Endodermal cell (in vitro differentiated cells): ENCODE measurements at regions not wholly inside any gene's neighbourhood (a gene's known extent, or its start where the extent isn't known, plus 50 kb on each side); places are given as distances from the start of the nearest gene placed in this dataset.

ENCODE experiments used
- DNase-seq: peaks from one replicate; pipeline ENCODE4 v3.0.0-alpha.2; 2017
- H3K27ac ChIP-seq: 2 replicates; pipeline ENCODE4 v1.5.1; 2013; ENCODE audit warnings: mild to moderate bottlenecking, low read depth, low read length, moderate library complexity
- H3K27me3 ChIP-seq: 2 replicates; pipeline ENCODE4 v1.6.1; 2013; ENCODE audit warnings: mild to moderate bottlenecking, low read length, moderate library complexity; ENCODE audit not compliant: insufficient read depth, control insufficient read depth, poor library complexity, severe bottlenecking
- H3K36me3 ChIP-seq: 2 replicates; pipeline ENCODE4 v1.7.0; 2013; ENCODE audit warnings: mild to moderate bottlenecking, low read length, moderate library complexity; ENCODE audit not compliant: control insufficient read depth, insufficient read depth
- H3K4me1 ChIP-seq: one replicate; pipeline ENCODE4 v1.7.0; 2013; ENCODE audit warnings: low read length; ENCODE audit not compliant: control insufficient read depth, insufficient read depth
- H3K4me3 ChIP-seq: 2 replicates; pipeline ENCODE4 v1.5.1; 2013; ENCODE audit warnings: mild to moderate bottlenecking, low read length, moderate library complexity
- H3K9ac ChIP-seq: 2 replicates; pipeline ENCODE4 v1.6.1; 2013; ENCODE audit warnings: mild to moderate bottlenecking, low read length, moderate library complexity; ENCODE audit not compliant: poor library complexity, severe bottlenecking; ENCODE audit errors: extremely low read depth
- H3K9me3 ChIP-seq: 2 replicates; pipeline ENCODE4 v1.6.1; 2013; ENCODE audit warnings: mild to moderate bottlenecking, low read length, moderate library complexity; ENCODE audit not compliant: control insufficient read depth
- H3K27ac Mint-ChIP-seq: 2 replicates; pipeline ENCODE4 v1.8.0; 2020; ENCODE audit warnings: mixed read lengths
- H3K27me3 Mint-ChIP-seq: 2 replicates; pipeline ENCODE4 v1.8.0; 2021; ENCODE audit warnings: mild to moderate bottlenecking, mixed read lengths; ENCODE audit not compliant: insufficient read depth
- H3K36me3 Mint-ChIP-seq: 2 replicates; pipeline ENCODE4 v1.8.0; 2020; ENCODE audit warnings: low read depth, mixed read lengths
- H3K4me1 Mint-ChIP-seq: 2 replicates; pipeline ENCODE4 v1.8.0; 2020; ENCODE audit warnings: mixed read lengths
- H3K4me3 Mint-ChIP-seq: 2 replicates; pipeline ENCODE4 v1.8.0; 2020; ENCODE audit warnings: mild to moderate bottlenecking, moderate library complexity, mixed read lengths
- H3K9me3 Mint-ChIP-seq: 2 replicates; pipeline ENCODE4 v1.8.0; 2020; ENCODE audit warnings: mild to moderate bottlenecking, mixed read lengths
- WGBS, 2 experiments: methylation state at CpG; one replicate each; pipeline versions ENCODE4 v1.1.5 to v1.1.7; 2013; ENCODE audit warnings: missing lambda C conversion rate in 2 of 2, mixed read lengths in 1 of 2; ENCODE audit not compliant: insufficient coverage in 1 of 2, insufficient read length in 1 of 2; 5-methylcytosine and 5-hydroxymethylcytosine counted together
- TF ChIP-seq, protein P1 (sequence below): fragments of 200-600 bp; sonication (generic); conservative IDR thresholded peaks from 2 replicates; pipeline ENCODE4 v1.5.0; 2021; ENCODE audit warnings: antibody characterized with exemption, mild to moderate bottlenecking

DNA sequence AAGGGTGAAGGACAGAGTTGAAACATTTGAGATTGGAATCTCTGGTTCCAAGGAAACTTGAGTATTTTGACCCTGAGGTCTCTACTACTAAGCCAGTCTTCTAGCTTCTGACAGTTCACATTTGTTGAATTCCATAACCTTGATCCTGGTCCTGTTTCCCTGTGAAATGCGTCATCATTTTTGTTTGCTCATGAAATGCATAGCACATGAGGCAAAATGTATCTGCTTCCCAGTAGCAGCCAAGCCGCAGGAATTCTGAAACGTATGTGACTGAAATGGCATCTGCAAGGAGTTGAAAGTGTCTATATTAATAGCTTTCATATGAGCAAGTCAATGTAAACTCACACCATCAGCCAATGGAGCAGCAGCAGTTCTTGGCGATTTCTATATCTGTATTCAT, 307.9 kb downstream of the CSNK1G3 start:
- Mint-ChIP-seq H3K9me3 (peaks cover 3% of the 10 kb centered on the region), H3K27ac (no peak overlapping the region), H3K27me3 (no peaks in the 10 kb centered on the region), H3K36me3 (peaks cover 2% of the 10 kb centered on the region), H3K4me3 (no peak overlapping the region), H3K4me1 (peaks cover 11% of the 10 kb centered on the region)
- Histone ChIP-seq H3K9ac (no peak overlapping the region), H3K27me3 (no peaks in the 10 kb centered on the region), H3K4me3 (no peak overlapping the region), H3K36me3 (no peaks in the 10 kb centered on the region), H3K4me1 (peaks cover under 1% of the 10 kb centered on the region), H3K27ac (no peak overlapping the region), H3K9me3 (peaks cover 5% of the 10 kb centered on the region)
- 92% methylated on average over 3 to 4 of the region's 4 CpGs for WGBS, 2 experiments
- no peak for DNase-seq
- TF ChIP-seq, protein P1, sequence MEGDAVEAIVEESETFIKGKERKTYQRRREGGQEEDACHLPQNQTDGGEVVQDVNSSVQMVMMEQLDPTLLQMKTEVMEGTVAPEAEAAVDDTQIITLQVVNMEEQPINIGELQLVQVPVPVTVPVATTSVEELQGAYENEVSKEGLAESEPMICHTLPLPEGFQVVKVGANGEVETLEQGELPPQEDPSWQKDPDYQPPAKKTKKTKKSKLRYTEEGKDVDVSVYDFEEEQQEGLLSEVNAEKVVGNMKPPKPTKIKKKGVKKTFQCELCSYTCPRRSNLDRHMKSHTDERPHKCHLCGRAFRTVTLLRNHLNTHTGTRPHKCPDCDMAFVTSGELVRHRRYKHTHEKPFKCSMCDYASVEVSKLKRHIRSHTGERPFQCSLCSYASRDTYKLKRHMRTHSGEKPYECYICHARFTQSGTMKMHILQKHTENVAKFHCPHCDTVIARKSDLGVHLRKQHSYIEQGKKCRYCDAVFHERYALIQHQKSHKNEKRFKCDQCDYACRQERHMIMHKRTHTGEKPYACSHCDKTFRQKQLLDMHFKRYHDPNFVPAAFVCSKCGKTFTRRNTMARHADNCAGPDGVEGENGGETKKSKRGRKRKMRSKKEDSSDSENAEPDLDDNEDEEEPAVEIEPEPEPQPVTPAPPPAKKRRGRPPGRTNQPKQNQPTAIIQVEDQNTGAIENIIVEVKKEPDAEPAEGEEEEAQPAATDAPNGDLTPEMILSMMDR, result no peak

DNA sequence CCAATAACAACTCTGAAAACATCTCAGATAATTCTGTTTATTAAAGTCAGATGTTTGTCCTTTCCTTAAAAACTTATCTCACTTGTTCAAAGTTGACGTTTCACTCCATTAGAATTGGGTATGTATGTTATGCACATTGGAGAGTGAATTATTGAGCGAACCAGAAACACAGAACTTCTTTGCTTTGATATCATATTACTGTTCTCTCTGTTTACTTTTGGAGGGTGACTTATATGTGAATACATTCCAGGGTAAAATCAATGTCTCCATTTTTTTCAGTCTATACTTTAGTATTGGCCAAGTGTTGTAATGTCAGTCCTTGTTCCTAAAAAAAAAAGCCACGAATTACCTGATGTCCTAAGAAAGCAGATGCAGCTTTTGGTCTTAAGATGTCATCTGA, 307.4 kb downstream of the CSNK1G3 start:
- Mint-ChIP-seq H3K27me3 (no peaks in the 10 kb centered on the region), H3K36me3 (no peaks in the 10 kb centered on the region), H3K4me1 (peaks cover 15% of the 10 kb centered on the region), H3K27ac (no peak overlapping the region), H3K9me3 (no peaks in the 10 kb centered on the region), H3K4me3 (no peak overlapping the region)
- DNase-seq, result no peak
- Histone ChIP-seq H3K9ac (no peak overlapping the region), H3K4me3 (no peak overlapping the region), H3K27me3 (no peaks in the 10 kb centered on the region), H3K27ac (no peak overlapping the region), H3K36me3 (no peaks in the 10 kb centered on the region), H3K9me3 (peaks cover under 1% of the 10 kb centered on the region), H3K4me1 (peaks cover 5% of the 10 kb centered on the region)
- WGBS, 2 experiments, result 88 to 92% methylated on average over 1 to 3 of the region's 3 CpGs
- TF ChIP-seq, protein P1, result no peak

DNA sequence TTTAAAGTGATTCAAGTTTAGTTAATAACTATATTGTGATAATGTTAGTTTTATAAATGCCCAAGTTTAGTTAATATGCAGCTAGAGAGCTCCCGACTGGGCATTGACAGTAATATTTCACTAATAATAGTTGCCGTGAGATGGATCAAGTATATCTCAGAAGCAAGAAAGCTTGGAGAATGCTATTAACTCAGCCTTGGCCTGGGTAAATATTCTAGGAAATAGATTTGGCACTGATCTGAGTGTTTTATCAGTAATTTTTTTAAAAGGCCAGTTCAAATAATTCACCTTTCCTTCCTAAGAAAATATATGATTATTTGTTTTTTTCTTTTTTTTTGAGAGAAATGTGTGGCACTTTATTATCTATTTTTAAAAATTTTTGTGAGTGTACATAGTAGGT, 305.3 kb downstream of the CSNK1G3 start:
- Histone ChIP-seq H3K27ac (no peak overlapping the region), H3K36me3 (no peaks in the 10 kb centered on the region), H3K9me3 (no peaks in the 10 kb centered on the region), H3K4me1 (peaks cover 10% of the 10 kb centered on the region), H3K4me3 (no peak overlapping the region), H3K9ac (no peak overlapping the region), H3K27me3 (no peaks in the 10 kb centered on the region)
- Mint-ChIP-seq H3K27ac (no peak overlapping the region), H3K4me3 (no peak overlapping the region), H3K4me1 (peaks cover 32% of the 10 kb centered on the region), H3K9me3 (no peaks in the 10 kb centered on the region), H3K36me3 (no peaks in the 10 kb centered on the region), H3K27me3 (no peaks in the 10 kb centered on the region)
- TF ChIP-seq, protein P1, result no peak
- no peak for DNase-seq
- WGBS, 2 experiments, result 90 to 100% methylated on average over 1 to 2 of the region's 2 CpGs
